Activated CD4-positive, alpha-beta memory T cell treated with anti-CD3 and anti-CD28 coated beads, Interleukin-2, amount 10 ng/mL, durations not matched to agents 7 days and 5 days (primary cell): ENCODE measurements at regions not wholly inside any gene's neighbourhood (a gene's known extent, or its start where the extent isn't known, plus 50 kb on each side); places are given as distances from the start of the nearest gene placed in this dataset.

Source experiments
- CTCF ChIA-PET: fragments of 350-600 bp; sonication (Branson Sonifier 250); formaldehyde crosslinking; loops from one replicate; lab custom pipeline; 2021; ENCODE audit warnings: antibody characterized with exemption, inconsistent platforms; lab: Charles Lee
- POLR2A ChIA-PET: fragments of 350-600 bp; sonication (Branson Sonifier 250); formaldehyde crosslinking; loops from one replicate; lab custom pipeline; 2021; ENCODE audit warnings: antibody characterized with exemption; lab: Charles Lee
- DNase-seq: peaks from one replicate; pipeline ENCODE4 v3.0.0-alpha.2; 2020
- H3K27ac Mint-ChIP-seq: one replicate; pipeline ENCODE4 v1.8.0; 2021; ENCODE audit warnings: mild to moderate bottlenecking, mixed read lengths
- H3K27me3 Mint-ChIP-seq: one replicate; pipeline ENCODE4 v1.8.0; 2021; ENCODE audit warnings: mixed read lengths
- H3K36me3 Mint-ChIP-seq: one replicate; pipeline ENCODE4 v1.8.0; 2021; ENCODE audit warnings: low read depth, mixed read lengths
- H3K4me1 Mint-ChIP-seq: one replicate; pipeline ENCODE4 v1.8.0; 2021; ENCODE audit warnings: mixed read lengths
- H3K4me3 Mint-ChIP-seq: one replicate; pipeline ENCODE4 v1.8.0; 2021; ENCODE audit warnings: mild to moderate bottlenecking, mixed read lengths
- H3K9me3 Mint-ChIP-seq: one replicate; pipeline ENCODE4 v1.8.0; 2021; ENCODE audit warnings: mixed read lengths

- POLR2A ChIA-PET, result no interaction called here
- H3K27ac Mint-ChIP-seq, result no peak overlapping the region
- H3K9me3 Mint-ChIP-seq, result no peaks in the 10 kb centered on the region
- peaks cover 2% of the 10 kb centered on the region for H3K4me1 Mint-ChIP-seq
- peaks cover 71% of the 10 kb centered on the region for H3K27me3 Mint-ChIP-seq
- DNase-seq, result no peak
- H3K36me3 Mint-ChIP-seq, result no peaks in the 10 kb centered on the region
- no peak overlapping the region for H3K4me3 Mint-ChIP-seq
- CTCF ChIA-PET, result interaction anchor here (0.5 kb wide), 1 partner anchor 676 kb away, joined by 3 read pairs; no protein-coding TSS in a partner anchor
These were observed 118.6 kb upstream of the IL12B start for GRCh38 chr5:159448841-159449407.

DNA sequence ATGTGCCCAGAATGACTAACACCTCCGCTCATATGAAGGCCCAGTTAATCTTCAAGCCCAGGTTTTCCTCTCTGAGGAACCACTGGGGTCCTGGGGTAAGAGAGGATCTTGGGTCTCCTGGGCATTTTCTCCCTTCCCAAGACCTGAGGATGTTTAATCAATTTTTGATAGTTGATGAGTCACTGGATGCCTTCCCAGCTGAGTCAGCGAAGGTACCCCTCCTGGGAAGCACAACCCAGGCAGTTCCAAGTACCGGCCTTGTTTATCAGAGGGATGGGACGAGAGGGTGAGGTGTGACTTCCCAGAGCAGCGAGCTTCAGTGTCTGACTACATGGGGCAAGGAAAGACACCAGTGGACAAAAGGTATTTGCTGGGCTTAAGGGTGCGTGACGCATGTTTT lies 119.6 kb upstream of the IL12B start:
- CTCF ChIA-PET, result no interaction called here
- no peak for DNase-seq
- H3K4me1 Mint-ChIP-seq, result no peaks in the 10 kb centered on the region
- peaks cover 76% of the 10 kb centered on the region for H3K27me3 Mint-ChIP-seq
- H3K9me3 Mint-ChIP-seq, result no peaks in the 10 kb centered on the region
- H3K4me3 Mint-ChIP-seq, result no peak overlapping the region
- H3K27ac Mint-ChIP-seq, result no peak overlapping the region
- POLR2A ChIA-PET, result no interaction called here
- no peaks in the 10 kb centered on the region for H3K36me3 Mint-ChIP-seq

DNA sequence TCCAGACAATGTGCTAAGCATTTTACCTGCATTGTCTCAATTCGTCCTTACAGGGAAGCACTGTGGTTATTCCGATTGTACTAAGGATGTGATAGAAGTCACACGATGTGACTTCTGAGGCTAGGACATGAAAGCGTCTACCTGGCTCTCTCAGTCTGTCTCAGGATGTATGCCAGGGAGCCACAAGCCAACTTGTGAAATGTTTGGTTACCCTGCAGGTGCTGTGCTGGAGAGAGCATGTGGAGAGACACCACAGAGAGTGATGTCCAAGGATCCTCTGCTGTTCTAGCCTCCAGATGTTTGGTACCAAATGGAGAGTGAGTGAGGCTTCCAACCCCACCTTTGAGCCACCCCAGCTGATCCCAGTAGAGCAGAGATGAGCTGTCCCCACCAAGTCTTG lies 120.1 kb upstream of the IL12B start:
- no peaks in the 10 kb centered on the region for H3K9me3 Mint-ChIP-seq
- no peaks in the 10 kb centered on the region for H3K36me3 Mint-ChIP-seq
- DNase-seq, result no peak
- no peaks in the 10 kb centered on the region for H3K4me1 Mint-ChIP-seq
- ChIA-PET POLR2A (no interaction called here), CTCF (no interaction called here)
- H3K27ac Mint-ChIP-seq, result no peak overlapping the region
- H3K27me3 Mint-ChIP-seq, result peaks cover 76% of the 10 kb centered on the region
- no peak overlapping the region for H3K4me3 Mint-ChIP-seq

DNA sequence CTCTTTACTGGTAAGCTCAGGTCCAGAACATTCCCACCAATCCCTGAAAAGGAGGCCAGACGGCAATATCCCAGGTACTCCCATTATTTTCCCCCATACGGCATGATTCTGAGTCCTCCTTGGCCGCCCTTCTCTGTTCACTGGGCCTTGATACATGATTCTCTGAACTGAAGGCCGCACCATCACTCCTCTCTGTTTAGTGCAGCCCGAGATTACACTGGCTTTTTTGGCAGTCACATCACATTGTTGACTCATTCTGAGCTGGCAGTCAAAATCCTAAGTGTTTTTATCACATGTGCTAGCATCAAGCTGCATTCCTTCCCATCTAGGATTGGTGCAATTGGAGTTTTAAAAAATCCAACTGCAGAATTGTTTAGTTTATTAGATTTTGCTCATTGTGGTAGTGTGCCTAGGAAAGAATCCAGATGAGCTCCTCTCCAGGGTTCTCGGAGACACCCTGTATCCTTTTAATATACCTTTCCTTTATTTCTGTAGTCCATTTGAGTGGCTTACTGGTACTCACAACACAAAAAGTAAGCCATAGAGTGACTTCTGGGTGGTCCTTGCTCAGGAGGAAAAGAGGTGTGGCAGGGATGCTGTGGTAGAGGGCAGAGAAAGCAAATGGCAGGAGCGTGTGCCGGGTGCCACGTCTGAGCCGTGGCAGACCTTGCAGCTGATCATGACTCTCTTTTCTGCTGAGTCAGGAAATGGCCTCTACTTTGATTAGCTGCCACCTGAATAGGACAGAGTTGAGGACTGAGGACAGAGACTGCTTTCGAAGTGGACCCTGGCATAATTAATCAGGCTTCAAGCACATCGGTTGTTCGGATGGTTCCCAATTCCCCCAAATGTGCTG lies 121.1 kb upstream of the IL12B start:
- ChIA-PET POLR2A (no interaction called here), CTCF (no interaction called here)
- peaks cover 76% of the 10 kb centered on the region for H3K27me3 Mint-ChIP-seq
- H3K9me3 Mint-ChIP-seq, result no peaks in the 10 kb centered on the region
- peaks cover 8% of the 10 kb centered on the region for H3K4me1 Mint-ChIP-seq
- no peak for DNase-seq
- H3K36me3 Mint-ChIP-seq, result no peaks in the 10 kb centered on the region
- H3K27ac Mint-ChIP-seq, result no peak overlapping the region
- no peak overlapping the region for H3K4me3 Mint-ChIP-seq

GRCh38 chr5:159452480-159453167 lies 122.3 kb upstream of the IL12B start:
- Mint-ChIP-seq H3K36me3 (no peaks in the 10 kb centered on the region), H3K9me3 (no peaks in the 10 kb centered on the region), H3K27me3 (peaks cover 75% of the 10 kb centered on the region), H3K4me3 (no peak overlapping the region), H3K27ac (no peak overlapping the region), H3K4me1 (peaks cover 18% of the 10 kb centered on the region)
- ChIA-PET CTCF (interaction anchor here (0.5 to 1.2 kb wide), 2 partner anchors 314 to 893 kb away, joined by 3 read pairs; no protein-coding TSS in a partner anchor), POLR2A (no interaction called here)
- no peak for DNase-seq

DNA sequence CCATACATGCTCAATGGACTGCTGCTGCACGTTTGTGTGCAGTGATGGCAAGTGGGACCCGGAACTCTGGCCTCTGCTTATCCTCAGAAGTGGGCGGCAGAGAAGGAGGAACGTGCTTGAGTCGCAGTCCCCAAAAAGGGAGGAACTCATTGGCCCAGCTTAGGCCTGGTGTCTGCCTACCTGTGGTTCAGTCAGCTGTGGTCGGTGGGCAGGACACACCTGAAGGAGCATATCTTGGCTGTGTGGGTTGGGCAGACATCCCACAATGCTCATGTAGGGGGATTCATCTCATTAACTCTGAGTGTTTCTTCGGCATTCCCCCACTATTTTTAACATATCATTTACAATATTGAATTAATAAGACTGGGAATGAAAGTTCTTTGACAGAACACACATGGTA lies 122.9 kb upstream of the IL12B start:
- no peak overlapping the region for H3K27ac Mint-ChIP-seq
- H3K36me3 Mint-ChIP-seq, result no peaks in the 10 kb centered on the region
- no peak for DNase-seq
- ChIA-PET POLR2A (no interaction called here), CTCF (interaction anchor here (0.5 to 1.2 kb wide), 2 partner anchors 315 to 893 kb away, joined by 3 read pairs; no protein-coding TSS in a partner anchor)
- peaks cover 23% of the 10 kb centered on the region for H3K4me1 Mint-ChIP-seq
- peaks cover 71% of the 10 kb centered on the region for H3K27me3 Mint-ChIP-seq
- no peaks in the 10 kb centered on the region for H3K9me3 Mint-ChIP-seq
- H3K4me3 Mint-ChIP-seq, result no peak overlapping the region

DNA sequence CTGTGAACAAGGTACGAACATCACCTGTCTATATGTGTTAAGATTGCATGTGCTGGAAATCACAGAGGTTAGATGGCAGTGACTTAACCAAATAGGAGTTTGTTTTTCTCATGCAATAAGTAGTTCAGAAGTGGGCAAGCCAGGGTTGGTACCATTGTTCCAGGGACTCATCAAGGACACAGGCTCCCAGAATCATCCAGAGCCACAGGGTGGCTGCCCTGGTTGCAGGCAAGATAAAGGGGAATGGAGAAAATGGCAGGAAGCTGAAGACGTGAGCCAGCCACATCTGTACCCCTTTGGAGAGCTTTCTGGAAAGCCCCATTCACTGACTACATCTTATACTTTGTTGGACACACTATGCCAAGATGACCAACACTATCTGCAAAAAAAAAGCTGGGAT lies 126.0 kb upstream of the IL12B start:
- H3K27me3 Mint-ChIP-seq, result peaks cover 74% of the 10 kb centered on the region
- POLR2A ChIA-PET, result interaction anchor here (0.9 to 3.3 kb wide), 6 partner anchors 13 to 118 kb away, joined by 3 to 19 read pairs (median 3); no protein-coding TSS in a partner anchor
- H3K27ac Mint-ChIP-seq, result no peak overlapping the region
- no peaks in the 10 kb centered on the region for H3K36me3 Mint-ChIP-seq
- H3K4me1 Mint-ChIP-seq, result peaks cover 44% of the 10 kb centered on the region
- CTCF ChIA-PET, result interaction anchor here (1.4 to 2.5 kb wide), 2 partner anchors 11 to 44 kb away, joined by 3 to 9 read pairs; no protein-coding TSS in a partner anchor
- H3K9me3 Mint-ChIP-seq, result no peaks in the 10 kb centered on the region
- no peak overlapping the region for H3K4me3 Mint-ChIP-seq
- DNase-seq, result no peak

DNA sequence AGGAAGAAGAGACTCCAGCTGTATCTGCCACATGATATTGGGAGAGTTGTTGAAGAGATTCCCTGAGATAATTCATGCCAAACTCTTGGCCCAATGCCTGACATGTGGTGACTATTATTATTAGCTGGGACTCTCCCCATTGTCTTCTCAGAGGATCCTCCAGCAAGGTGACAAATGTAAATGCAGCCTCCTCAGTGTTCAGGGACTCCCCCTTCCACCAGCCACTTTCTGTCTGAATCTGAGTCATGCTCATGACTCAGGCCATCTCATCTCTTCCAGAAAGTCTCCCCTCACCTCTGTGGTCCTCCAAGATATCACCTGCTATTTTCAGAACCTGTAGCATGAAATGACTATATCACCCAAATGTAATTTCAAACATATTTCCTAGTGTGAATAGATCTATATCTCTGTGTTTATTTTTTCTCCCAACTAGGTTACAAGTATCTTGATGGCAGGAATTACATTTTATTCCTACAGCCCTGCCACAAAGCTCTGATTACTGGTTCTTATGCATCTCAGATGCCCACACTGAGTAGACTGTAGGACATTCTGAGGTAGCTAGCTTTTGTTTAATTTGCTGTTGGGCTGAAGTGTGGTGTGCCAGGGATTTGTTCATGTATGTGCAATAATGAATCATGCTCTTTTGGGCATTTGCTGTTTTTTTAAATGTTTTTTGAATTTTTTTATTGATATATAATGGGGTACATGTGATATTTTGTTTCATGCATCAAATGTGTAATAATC lies 126.6 kb upstream of the IL12B start:
- ChIA-PET POLR2A (interaction anchor here (0.9 to 3.3 kb wide), 7 partner anchors 9 to 119 kb away, joined by 3 to 19 read pairs (median 3); no protein-coding TSS in a partner anchor), CTCF (interaction anchor here (0.6 to 2.5 kb wide), 5 partner anchors 12 to 531 kb away, joined by 3 to 9 read pairs (median 3); no protein-coding TSS in a partner anchor)
- Mint-ChIP-seq H3K4me1 (peaks cover 44% of the 10 kb centered on the region), H3K4me3 (no peak overlapping the region), H3K9me3 (no peaks in the 10 kb centered on the region), H3K27ac (no peak overlapping the region), H3K36me3 (no peaks in the 10 kb centered on the region), H3K27me3 (peaks cover 73% of the 10 kb centered on the region)
- DNase-seq, result peak; percentile 66

- no peaks in the 10 kb centered on the region for H3K36me3 Mint-ChIP-seq
- DNase-seq, result no peak
- H3K4me3 Mint-ChIP-seq, result no peak overlapping the region
- peaks cover 44% of the 10 kb centered on the region for H3K4me1 Mint-ChIP-seq
- H3K9me3 Mint-ChIP-seq, result no peaks in the 10 kb centered on the region
- CTCF ChIA-PET, result interaction anchor here (1.2 to 2.5 kb wide), 2 partner anchors 11 to 46 kb away, joined by 3 to 9 read pairs; no protein-coding TSS in a partner anchor
- POLR2A ChIA-PET, result interaction anchor here (1.0 to 3.3 kb wide), 4 partner anchors 11 to 121 kb away, joined by 3 to 19 read pairs (median 8); no protein-coding TSS in a partner anchor
- H3K27me3 Mint-ChIP-seq, result peaks cover 78% of the 10 kb centered on the region
- no peak overlapping the region for H3K27ac Mint-ChIP-seq
These were observed 128.0 kb upstream of the IL12B start for GRCh38 chr5:159458217-159458711.

DNA sequence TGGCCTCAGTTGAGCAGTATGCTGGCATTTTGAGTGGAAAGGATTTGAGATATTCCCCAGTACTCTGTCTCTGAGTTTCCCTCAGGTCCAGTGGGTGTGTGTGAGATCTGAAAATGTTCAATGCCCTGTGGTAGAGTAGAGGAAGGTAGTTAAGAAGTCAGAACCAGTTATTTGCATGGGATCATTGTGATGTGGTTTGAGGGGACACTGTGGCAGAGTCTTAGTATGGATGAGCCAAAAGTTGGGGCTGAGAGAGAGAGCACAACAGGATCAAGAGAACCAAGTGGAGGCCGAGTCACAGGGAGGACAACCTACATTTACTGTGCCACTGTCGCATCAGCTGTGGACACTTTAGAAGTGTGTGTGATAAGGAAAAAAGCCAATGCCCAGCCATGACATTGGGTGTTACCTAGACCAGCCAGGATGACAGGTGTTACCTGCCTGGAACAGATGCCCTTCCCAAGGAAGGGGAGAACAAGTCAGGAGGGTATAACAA lies 128.9 kb upstream of the IL12B start:
- H3K27me3 Mint-ChIP-seq, result peaks cover 74% of the 10 kb centered on the region
- ChIA-PET CTCF (no interaction called here), POLR2A (interaction anchor here (1.3 to 3.3 kb wide), 3 partner anchors 10 to 118 kb away, joined by 3 to 19 read pairs (median 8); no protein-coding TSS in a partner anchor)
- H3K9me3 Mint-ChIP-seq, result no peaks in the 10 kb centered on the region
- peaks cover 44% of the 10 kb centered on the region for H3K4me1 Mint-ChIP-seq
- no peak overlapping the region for H3K4me3 Mint-ChIP-seq
- DNase-seq, result no peak
- no peaks in the 10 kb centered on the region for H3K36me3 Mint-ChIP-seq
- H3K27ac Mint-ChIP-seq, result no peak overlapping the region

- POLR2A ChIA-PET, result no interaction called here
- Mint-ChIP-seq H3K27me3 (peaks cover 69% of the 10 kb centered on the region), H3K4me1 (peaks cover 44% of the 10 kb centered on the region), H3K27ac (no peak overlapping the region), H3K4me3 (no peak overlapping the region), H3K9me3 (no peaks in the 10 kb centered on the region), H3K36me3 (no peaks in the 10 kb centered on the region)
- no peak for DNase-seq
- CTCF ChIA-PET, result no interaction called here
These were observed 129.8 kb upstream of the IL12B start for GRCh38 chr5:159459951-159460538.
